ENCODE measurements at regions not wholly inside any gene's neighbourhood (a gene's known extent, or its start where the extent isn't known, plus 50 kb on each side); places are given as distances from the start of the nearest gene placed in this dataset.

DNA sequence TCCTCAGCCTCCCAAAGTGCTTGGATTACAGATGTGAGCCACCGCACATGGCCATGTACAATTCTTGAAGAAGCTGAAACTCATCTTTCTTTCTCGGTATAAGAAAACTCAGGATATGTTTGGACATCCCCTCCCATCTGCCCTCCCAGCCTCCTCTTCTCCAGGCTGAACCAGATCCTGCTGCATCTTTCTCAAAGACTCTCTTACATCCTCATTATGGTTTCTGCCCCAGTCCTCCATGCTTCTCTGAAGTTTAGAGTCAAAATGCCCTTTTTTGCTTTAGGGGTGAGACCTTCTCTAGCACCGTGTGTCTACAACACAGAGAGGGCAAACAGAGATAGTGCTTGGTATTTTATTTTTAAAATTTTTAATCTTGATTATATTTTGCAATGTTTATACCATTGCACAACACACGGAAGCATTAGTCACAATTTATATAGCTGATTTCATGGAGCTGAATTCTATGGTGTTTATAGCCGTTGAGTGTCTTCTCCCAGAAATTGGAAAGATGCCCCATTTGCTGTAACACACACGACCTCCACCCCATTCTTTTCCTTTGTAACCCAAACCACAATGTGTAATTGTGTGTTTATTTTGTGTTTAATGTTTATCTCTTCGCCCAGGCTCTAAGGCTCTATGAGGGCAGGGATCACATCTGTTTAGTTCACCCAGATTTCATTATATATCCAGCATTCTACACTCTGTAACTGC is 206.0 kb upstream of the TNP1 start:
- peaks cover 21% of the 10 kb centered on the region for H3K4me1 Mint-ChIP-seq
- no peaks in the 10 kb centered on the region for H3K79me2 ChIP-seq (replicated peaks; ENCODE audit: insufficient read depth)
- peaks cover 7% of the 10 kb centered on the region; the same call in 2 of the 3 replicates for H3K9me3 Mint-ChIP-seq
- ATAC-seq (no peak), DNase-seq (ENCODE audit: low spot score) (no peak)
- 0 out of 2 replicates have a peak, but pooled peaks cover 7% of the 10 kb centered on the region for H3K9me2 ChIP-seq (ENCODE audit: insufficient read depth)
- no peak overlapping the region for H3K4me3 Mint-ChIP-seq
- no peak overlapping the region for H3K4me2 ChIP-seq
- H3K4me3 ChIP-seq = no peak overlapping the region
- H3K36me3 ChIP-seq (ENCODE audit: insufficient read depth) = no peaks in the 10 kb centered on the region
- no peaks in the 10 kb centered on the region for H3K27me3 ChIP-seq (ENCODE audit: insufficient read depth)
- peaks cover 1% of the 10 kb centered on the region for H3K27me3 Mint-ChIP-seq (ENCODE audit: insufficient read depth, low read depth, poor library complexity)
- no peak overlapping the region for H2AFZ ChIP-seq
- H4K20me1 ChIP-seq (replicated peaks; ENCODE audit: insufficient read depth) = no peaks in the 10 kb centered on the region
- no peak overlapping the region for H3K27ac ChIP-seq (ENCODE audit: low read depth)
- H3K4me1 ChIP-seq (ENCODE audit: insufficient read depth) = peaks cover 12% of the 10 kb centered on the region; the same call in 1 of the 2 replicates
- no peak overlapping the region for H3K27ac Mint-ChIP-seq
- H3F3A ChIP-seq (replicated peaks; ENCODE audit: low read depth) = no peaks in the 10 kb centered on the region
- no peaks in the 10 kb centered on the region; the same call in 2 of the 3 replicates for H3K36me3 Mint-ChIP-seq (ENCODE audit: low read depth)
- no peak for TF ChIP-seq STAT1 (IDR thresholded peaks at IDR 0.05; ENCODE audit: unreplicated experiment)
- no peak for TF ChIP-seq EZH2 (IDR thresholded peaks at IDR 0.05; ENCODE audit: low read depth, unreplicated experiment)
- no peak for TF ChIP-seq JUNB (IDR thresholded peaks at IDR 0.05; ENCODE audit: unreplicated experiment)
- TF ChIP-seq EZH2phosphoT487 (IDR thresholded peaks at IDR 0.05; ENCODE audit: unreplicated experiment) = no peak
- no peak for TF ChIP-seq ZNF331 (CRISPR knock-in tag; IDR thresholded peaks at IDR 0.05; ENCODE audit: low read depth)
- TF ChIP-seq REST (IDR thresholded peaks at IDR 0.05; ENCODE audit: unreplicated experiment) = no peak
- TF ChIP-seq ZNF114 (CRISPR knock-in tag; IDR thresholded peaks at IDR 0.05) = no peak
- TF ChIP-seq, protein P1, sequence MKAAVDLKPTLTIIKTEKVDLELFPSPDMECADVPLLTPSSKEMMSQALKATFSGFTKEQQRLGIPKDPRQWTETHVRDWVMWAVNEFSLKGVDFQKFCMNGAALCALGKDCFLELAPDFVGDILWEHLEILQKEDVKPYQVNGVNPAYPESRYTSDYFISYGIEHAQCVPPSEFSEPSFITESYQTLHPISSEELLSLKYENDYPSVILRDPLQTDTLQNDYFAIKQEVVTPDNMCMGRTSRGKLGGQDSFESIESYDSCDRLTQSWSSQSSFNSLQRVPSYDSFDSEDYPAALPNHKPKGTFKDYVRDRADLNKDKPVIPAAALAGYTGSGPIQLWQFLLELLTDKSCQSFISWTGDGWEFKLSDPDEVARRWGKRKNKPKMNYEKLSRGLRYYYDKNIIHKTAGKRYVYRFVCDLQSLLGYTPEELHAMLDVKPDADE (IDR thresholded peaks at IDR 0.05) = no peak
- no peak for TF ChIP-seq CTCF (conservative IDR thresholded peaks at IDR 0.05; ENCODE audit: low read depth in 2 of 2)
- TF ChIP-seq, protein P2, sequence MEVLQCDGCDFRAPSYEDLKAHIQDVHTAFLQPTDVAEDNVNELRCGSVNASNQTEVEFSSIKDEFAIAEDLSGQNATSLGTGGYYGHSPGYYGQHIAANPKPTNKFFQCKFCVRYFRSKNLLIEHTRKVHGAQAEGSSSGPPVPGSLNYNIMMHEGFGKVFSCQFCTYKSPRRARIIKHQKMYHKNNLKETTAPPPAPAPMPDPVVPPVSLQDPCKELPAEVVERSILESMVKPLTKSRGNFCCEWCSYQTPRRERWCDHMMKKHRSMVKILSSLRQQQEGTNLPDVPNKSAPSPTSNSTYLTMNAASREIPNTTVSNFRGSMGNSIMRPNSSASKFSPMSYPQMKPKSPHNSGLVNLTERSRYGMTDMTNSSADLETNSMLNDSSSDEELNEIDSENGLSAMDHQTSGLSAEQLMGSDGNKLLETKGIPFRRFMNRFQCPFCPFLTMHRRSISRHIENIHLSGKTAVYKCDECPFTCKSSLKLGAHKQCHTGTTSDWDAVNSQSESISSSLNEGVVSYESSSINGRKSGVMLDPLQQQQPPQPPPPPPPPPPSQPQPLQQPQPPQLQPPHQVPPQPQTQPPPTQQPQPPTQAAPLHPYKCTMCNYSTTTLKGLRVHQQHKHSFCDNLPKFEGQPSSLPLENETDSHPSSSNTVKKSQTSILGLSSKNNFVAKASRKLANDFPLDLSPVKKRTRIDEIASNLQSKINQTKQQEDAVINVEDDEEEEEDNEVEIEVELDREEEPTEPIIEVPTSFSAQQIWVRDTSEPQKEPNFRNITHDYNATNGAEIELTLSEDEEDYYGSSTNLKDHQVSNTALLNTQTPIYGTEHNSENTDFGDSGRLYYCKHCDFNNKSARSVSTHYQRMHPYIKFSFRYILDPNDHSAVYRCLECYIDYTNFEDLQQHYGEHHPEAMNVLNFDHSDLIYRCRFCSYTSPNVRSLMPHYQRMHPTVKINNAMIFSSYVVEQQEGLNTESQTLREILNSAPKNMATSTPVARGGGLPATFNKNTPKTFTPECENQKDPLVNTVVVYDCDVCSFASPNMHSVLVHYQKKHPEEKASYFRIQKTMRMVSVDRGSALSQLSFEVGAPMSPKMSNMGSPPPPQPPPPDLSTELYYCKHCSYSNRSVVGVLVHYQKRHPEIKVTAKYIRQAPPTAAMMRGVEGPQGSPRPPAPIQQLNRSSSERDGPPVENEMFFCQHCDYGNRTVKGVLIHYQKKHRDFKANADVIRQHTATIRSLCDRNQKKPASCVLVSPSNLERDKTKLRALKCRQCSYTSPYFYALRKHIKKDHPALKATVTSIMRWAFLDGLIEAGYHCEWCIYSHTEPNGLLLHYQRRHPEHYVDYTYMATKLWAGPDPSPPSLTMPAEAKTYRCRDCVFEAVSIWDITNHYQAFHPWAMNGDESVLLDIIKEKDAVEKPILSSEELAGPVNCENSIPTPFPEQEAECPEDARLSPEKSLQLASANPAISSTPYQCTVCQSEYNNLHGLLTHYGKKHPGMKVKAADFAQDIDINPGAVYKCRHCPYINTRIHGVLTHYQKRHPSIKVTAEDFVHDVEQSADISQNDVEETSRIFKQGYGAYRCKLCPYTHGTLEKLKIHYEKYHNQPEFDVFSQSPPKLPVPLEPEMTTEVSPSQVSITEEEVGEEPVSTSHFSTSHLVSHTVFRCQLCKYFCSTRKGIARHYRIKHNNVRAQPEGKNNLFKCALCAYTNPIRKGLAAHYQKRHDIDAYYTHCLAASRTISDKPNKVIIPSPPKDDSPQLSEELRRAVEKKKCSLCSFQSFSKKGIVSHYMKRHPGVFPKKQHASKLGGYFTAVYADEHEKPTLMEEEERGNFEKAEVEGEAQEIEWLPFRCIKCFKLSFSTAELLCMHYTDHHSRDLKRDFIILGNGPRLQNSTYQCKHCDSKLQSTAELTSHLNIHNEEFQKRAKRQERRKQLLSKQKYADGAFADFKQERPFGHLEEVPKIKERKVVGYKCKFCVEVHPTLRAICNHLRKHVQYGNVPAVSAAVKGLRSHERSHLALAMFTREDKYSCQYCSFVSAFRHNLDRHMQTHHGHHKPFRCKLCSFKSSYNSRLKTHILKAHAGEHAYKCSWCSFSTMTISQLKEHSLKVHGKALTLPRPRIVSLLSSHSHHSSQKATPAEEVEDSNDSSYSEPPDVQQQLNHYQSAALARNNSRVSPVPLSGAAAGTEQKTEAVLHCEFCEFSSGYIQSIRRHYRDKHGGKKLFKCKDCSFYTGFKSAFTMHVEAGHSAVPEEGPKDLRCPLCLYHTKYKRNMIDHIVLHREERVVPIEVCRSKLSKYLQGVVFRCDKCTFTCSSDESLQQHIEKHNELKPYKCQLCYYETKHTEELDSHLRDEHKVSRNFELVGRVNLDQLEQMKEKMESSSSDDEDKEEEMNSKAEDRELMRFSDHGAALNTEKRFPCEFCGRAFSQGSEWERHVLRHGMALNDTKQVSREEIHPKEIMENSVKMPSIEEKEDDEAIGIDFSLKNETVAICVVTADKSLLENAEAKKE (CRISPR knock-in tag; IDR thresholded peaks at IDR 0.05) = no peak
- no peak for TF ChIP-seq CREB1 (CRISPR knock-in tag; IDR thresholded peaks at IDR 0.05; ENCODE audit: low read depth)
- TF ChIP-seq POLR2AphosphoS5 (IDR thresholded peaks at IDR 0.05; ENCODE audit: low read depth) = no peak
- no peak for TF ChIP-seq NANOG (IDR thresholded peaks at IDR 0.05; ENCODE audit: borderline replicate concordance)
